Fibroblast of lung (primary cell): ENCODE measurements at regions not wholly inside any gene's neighbourhood (a gene's known extent, or its start where the extent isn't known, plus 50 kb on each side); places are given as distances from the start of the nearest gene placed in this dataset.
A peak's percentile ranks its signal among the peaks of the same experiment; 100 is the strongest.

ENCODE experiments used
- DNase-seq, 2 donors: peaks; one replicate each; pipeline versions ENCODE4 v3.0.0 to v3.0.0-alpha.2; 2010; ENCODE audit warnings: low read depth in 2 of 2
- H2AFZ ChIP-seq: 2 replicates; pipeline ENCODE4 v1.5.1; 2012; ENCODE audit warnings: low read length, control low read depth, inconsistent platforms
- H3K27ac ChIP-seq: 2 replicates; pipeline ENCODE4 v1.5.1; 2011; ENCODE audit warnings: low read length, control low read depth; ENCODE audit not compliant: insufficient read depth
- H3K27me3 ChIP-seq: 2 replicates; pipeline ENCODE4 v1.5.1; 2011; ENCODE audit warnings: mild to moderate bottlenecking, low read length; ENCODE audit not compliant: control insufficient read depth, insufficient read depth
- H3K36me3 ChIP-seq: 2 replicates; pipeline ENCODE4 v1.5.1; 2011; ENCODE audit warnings: low read length; ENCODE audit not compliant: control insufficient read depth, insufficient read depth
- H3K4me1 ChIP-seq: 2 replicates; pipeline ENCODE4 v1.5.1; 2011; ENCODE audit warnings: low read length; ENCODE audit not compliant: control insufficient read depth, insufficient read depth; ENCODE audit errors: extremely low read depth
- H3K4me2 ChIP-seq: 2 replicates; pipeline ENCODE4 v1.5.1; 2011; ENCODE audit warnings: low read length, control low read depth; ENCODE audit not compliant: insufficient read depth; ENCODE audit errors: extremely low read depth
- H3K4me3 ChIP-seq, 4 experiments: fragments of 200-600 bp in 1 of 4; sonication (generic) in 1 of 4; replicated peaks in 1 of 4; 2 replicates each; pipeline ENCODE4 v1.5.1; 2011 to 2016; ENCODE audit warnings: low read length in 4 of 4, low read depth in 3 of 4, mild to moderate bottlenecking in 3 of 4, control low read depth in 2 of 4, inconsistent platforms in 1 of 4, mixed read lengths in 1 of 4; ENCODE audit not compliant: insufficient read depth in 1 of 4; ENCODE audit errors: control extremely low read depth in 1 of 4
- H3K79me2 ChIP-seq: 2 replicates; pipeline ENCODE4 v1.5.1; 2012; ENCODE audit warnings: mild to moderate bottlenecking, low read length, inconsistent platforms; ENCODE audit not compliant: control insufficient read depth, insufficient read depth
- H3K9ac ChIP-seq: 2 replicates; pipeline ENCODE4 v1.5.1; 2011; ENCODE audit warnings: mild to moderate bottlenecking, low read length, control low read depth; ENCODE audit not compliant: insufficient read depth
- H3K9me3 ChIP-seq: 2 replicates; pipeline ENCODE4 v1.5.1; 2012; ENCODE audit warnings: low read depth, low read length; ENCODE audit not compliant: control insufficient read depth, insufficient read depth
- H4K20me1 ChIP-seq: 2 replicates; pipeline ENCODE4 v1.5.1; 2011; ENCODE audit warnings: low read length; ENCODE audit not compliant: control insufficient read depth, insufficient read depth; ENCODE audit errors: extremely low read depth
- CTCF ChIP-seq, 2 donors: IDR thresholded peaks in 1 of 2; conservative IDR thresholded peaks in 1 of 2; 1 replicate in 1 of 2; 2 replicates in 1 of 2; pipeline ENCODE4 v1.5.1; 2011 to 2012; ENCODE audit warnings: low read length in 2 of 2, control low read depth in 1 of 2, inconsistent platforms in 1 of 2, low read depth in 1 of 2, mild to moderate bottlenecking in 1 of 2
- EZH2 ChIP-seq: IDR thresholded peaks from 2 replicates; pipeline ENCODE4 v1.5.1; 2012; ENCODE audit warnings: low read length, control low read depth, mild to moderate bottlenecking; ENCODE audit errors: missing control alignments

GRCh38 chr13:47064381-47064780 is 167.5 kb upstream of the HTR2A start:
- Histone ChIP-seq H3K9ac (no peak overlapping the region), H3K36me3 (no peaks in the 10 kb centered on the region), H3K4me2 (no peak overlapping the region), H3K27ac (no peak overlapping the region), H3K27me3 (no peaks in the 10 kb centered on the region), H2AFZ (no peak overlapping the region), H3K4me1 (no peaks in the 10 kb centered on the region), H3K79me2 (no peaks in the 10 kb centered on the region), H3K9me3 (no peaks in the 10 kb centered on the region), H3K4me3 (no peak overlapping the region), H4K20me1 (no peaks in the 10 kb centered on the region)
- no peak for TF ChIP-seq CTCF (conservative IDR thresholded peaks at IDR 0.05 in 1 of 2, IDR thresholded peaks at IDR 0.05 in 1 of 2; ENCODE audit: low read depth in 1 of 2, low read length in 2 of 2)
- DNase-seq: no peak

- no peak overlapping the region for H3K4me3 ChIP-seq
- no peak overlapping the region for H3K27ac ChIP-seq
- H3K27me3 ChIP-seq: no peaks in the 10 kb centered on the region
- no peaks in the 10 kb centered on the region for H3K79me2 ChIP-seq
- peak in 1 of 2 donors; percentile 65 for DNase-seq
- peak overlapping the region; percentile 8 for H2AFZ ChIP-seq
- H3K4me2 ChIP-seq: no peak overlapping the region
- TF ChIP-seq CTCF (conservative IDR thresholded peaks at IDR 0.05 in 1 of 2, IDR thresholded peaks at IDR 0.05 in 1 of 2; ENCODE audit: low read depth in 1 of 2, low read length in 2 of 2) (no peak), EZH2 (no peak)
- no peak overlapping the region for H3K9ac ChIP-seq
- H4K20me1 ChIP-seq: no peaks in the 10 kb centered on the region
- no peaks in the 10 kb centered on the region for H3K9me3 ChIP-seq
- no peaks in the 10 kb centered on the region for H3K36me3 ChIP-seq
- H3K4me1 ChIP-seq: no peaks in the 10 kb centered on the region
Observed at GRCh38 chr13:47049276-47049989, 152.6 kb upstream of the HTR2A start.

GRCh38 chr13:47046706-47047105 is 149.9 kb upstream of the HTR2A start:
- no peaks in the 10 kb centered on the region for H3K4me1 ChIP-seq
- H3K79me2 ChIP-seq: no peaks in the 10 kb centered on the region
- H3K4me3 ChIP-seq: no peak overlapping the region
- H3K27ac ChIP-seq: no peak overlapping the region
- no peak for TF ChIP-seq CTCF (conservative IDR thresholded peaks at IDR 0.05 in 1 of 2, IDR thresholded peaks at IDR 0.05 in 1 of 2; ENCODE audit: low read depth in 1 of 2, low read length in 2 of 2)
- TF ChIP-seq EZH2: no peak
- DNase-seq: no peak
- H3K27me3 ChIP-seq: no peaks in the 10 kb centered on the region
- no peaks in the 10 kb centered on the region for H4K20me1 ChIP-seq
- no peaks in the 10 kb centered on the region for H3K9me3 ChIP-seq
- H2AFZ ChIP-seq: no peak overlapping the region
- no peaks in the 10 kb centered on the region for H3K36me3 ChIP-seq
- H3K4me2 ChIP-seq: no peak overlapping the region
- H3K9ac ChIP-seq: no peak overlapping the region
